DOHH2 (cell line): ENCODE measurements at regions not wholly inside any gene's neighbourhood (a gene's known extent, or its start where the extent isn't known, plus 50 kb on each side); places are given as distances from the start of the nearest gene placed in this dataset.

ENCODE experiments used
- H3F3A ChIP-seq: fragments of 200-600 bp; sonication (generic), shearing (Covaris generic); 2 replicates; pipeline ENCODE4 v1.6.0; 2016; ENCODE audit warnings: antibody characterized with exemption, mild to moderate bottlenecking; ENCODE audit not compliant: control insufficient read depth, insufficient read depth
- H3K27ac ChIP-seq: fragments of 200-600 bp; sonication (generic); 2 replicates; pipeline ENCODE4 v1.5.1; 2014; ENCODE audit warnings: low read depth, mild to moderate bottlenecking, low read length, moderate library complexity
- H3K27me3 ChIP-seq: fragments of 200-600 bp; sonication (generic); 2 replicates; pipeline ENCODE4 v1.6.1; 2014; ENCODE audit warnings: mild to moderate bottlenecking, low read length, mixed read lengths; ENCODE audit not compliant: control insufficient read depth
- H3K36me3 ChIP-seq: fragments of 200-600 bp; sonication (generic); 2 replicates; pipeline ENCODE4 v1.6.1; 2014; ENCODE audit warnings: mild to moderate bottlenecking, low read length, moderate library complexity, mixed read lengths; ENCODE audit not compliant: control insufficient read depth
- H3K4me1 ChIP-seq: fragments of 200-600 bp; sonication (generic); 2 replicates; pipeline ENCODE4 v1.6.1; 2014; ENCODE audit warnings: mild to moderate bottlenecking, low read length, mixed read lengths; ENCODE audit not compliant: control insufficient read depth
- H3K4me2 ChIP-seq: fragments of 200-600 bp; sonication (generic); 2 replicates; pipeline ENCODE4 v1.6.0; 2014; ENCODE audit warnings: mild to moderate bottlenecking, low read length, moderate library complexity
- H3K4me3 ChIP-seq: fragments of 200-600 bp; sonication (generic); 2 replicates; pipeline ENCODE4 v1.5.1; 2014; ENCODE audit warnings: mild to moderate bottlenecking, low read length, mixed read lengths
- H3K79me2 ChIP-seq: fragments of 200-600 bp; sonication (generic); 2 replicates; pipeline ENCODE4 v1.6.1; 2014; ENCODE audit warnings: mild to moderate bottlenecking, low read length, mixed read lengths; ENCODE audit not compliant: control insufficient read depth
- H3K9me2 ChIP-seq: fragments of 200-600 bp; sonication (generic); replicated peaks from 2 replicates; pipeline ENCODE4 v1.6.1; 2014; ENCODE audit warnings: mild to moderate bottlenecking, low read length, mixed read lengths; ENCODE audit not compliant: control insufficient read depth
- H3K9me3 ChIP-seq: fragments of 200-600 bp; sonication (generic); 2 replicates; pipeline ENCODE4 v1.6.1; 2014; ENCODE audit warnings: antibody characterized with exemption, low read length, mixed read lengths; ENCODE audit not compliant: control insufficient read depth, insufficient read depth
- H4K20me1 ChIP-seq: fragments of 200-600 bp; sonication (generic); 2 replicates; pipeline ENCODE4 v1.6.0; 2014; ENCODE audit warnings: low read depth, mild to moderate bottlenecking, antibody characterized with exemption, low read length, moderate library complexity; ENCODE audit not compliant: control insufficient read depth, insufficient read depth
- CTCF ChIP-seq: fragments of 200-600 bp; sonication (generic); IDR thresholded peaks from one replicate; pipeline ENCODE4 v1.5.1; 2014; ENCODE audit warnings: antibody characterized with exemption, mild to moderate bottlenecking, low read depth, low read length; ENCODE audit not compliant: poor library complexity, severe bottlenecking
- EZH2phosphoT487 ChIP-seq: fragments of 200-600 bp; sonication (generic); IDR thresholded peaks from 2 replicates; pipeline ENCODE4 v1.6.1; 2017; ENCODE audit warnings: borderline replicate concordance, mild to moderate bottlenecking, antibody characterized with exemption, low read length, moderate library complexity, mixed read lengths

GRCh38 chr4:187619319-187619718 lies 376.3 kb upstream of the ZFP42 start:
- Histone ChIP-seq H3K27me3 (no peaks in the 10 kb centered on the region), H3K9me3 (no peaks in the 10 kb centered on the region), H3K4me3 (no peak overlapping the region), H3K79me2 (no peaks in the 10 kb centered on the region), H3K27ac (no peak overlapping the region), H4K20me1 (no peaks in the 10 kb centered on the region), H3K36me3 (no peaks in the 10 kb centered on the region), H3K9me2 (no peaks in the 10 kb centered on the region), H3K4me1 (no peaks in the 10 kb centered on the region), H3K4me2 (no peak overlapping the region), H3F3A (no peaks in the 10 kb centered on the region)
- TF ChIP-seq EZH2phosphoT487 (no peak), CTCF (no peak)

- TF ChIP-seq EZH2phosphoT487 (no peak), CTCF (no peak)
- Histone ChIP-seq H3K4me2 (no peak overlapping the region), H4K20me1 (no peaks in the 10 kb centered on the region), H3K79me2 (no peaks in the 10 kb centered on the region), H3K9me3 (no peaks in the 10 kb centered on the region; the same call in 1 of the 2 replicates), H3K27me3 (no peaks in the 10 kb centered on the region), H3F3A (no peaks in the 10 kb centered on the region), H3K9me2 (no peaks in the 10 kb centered on the region), H3K4me1 (peaks cover 10% of the 10 kb centered on the region), H3K27ac (no peak overlapping the region), H3K36me3 (no peaks in the 10 kb centered on the region), H3K4me3 (no peak overlapping the region)
Observed at GRCh38 chr4:187632260-187632995, 363.1 kb upstream of the ZFP42 start.

GRCh38 chr4:187633245-187633644 lies 362.3 kb upstream of the ZFP42 start:
- no peaks in the 10 kb centered on the region for H3K27me3 ChIP-seq
- H3K4me2 ChIP-seq: no peak overlapping the region

More at GRCh38 chr4:187633245-187633644, 362.3 kb upstream of the ZFP42 start:
- Histone ChIP-seq H3K4me1 (peaks cover 10% of the 10 kb centered on the region), H3K9me3 (no peaks in the 10 kb centered on the region; the same call in 1 of the 2 replicates), H3K4me3 (no peak overlapping the region), H3K36me3 (no peaks in the 10 kb centered on the region), H3K27ac (no peak overlapping the region), H3K9me2 (no peaks in the 10 kb centered on the region), H3F3A (no peaks in the 10 kb centered on the region), H3K79me2 (no peaks in the 10 kb centered on the region), H4K20me1 (no peaks in the 10 kb centered on the region)
- TF ChIP-seq CTCF: no peak
